H1 (cell line): ENCODE measurements at regions not wholly inside any gene's neighbourhood (a gene's known extent, or its start where the extent isn't known, plus 50 kb on each side); places are given as distances from the start of the nearest gene placed in this dataset.

Experiments used
- CTCF ChIA-PET: fragments of 300-600 bp; sonication (Branson Sonifier 250); formaldehyde crosslinking; loops from one replicate; lab custom pipeline; 2021; ENCODE audit not compliant: partially characterized antibody; lab: Charles Lee
- POLR2A ChIA-PET: fragments of 300-600 bp; sonication (Branson Sonifier 250); formaldehyde crosslinking; loops from one replicate; lab custom pipeline; 2021; ENCODE audit warnings: inconsistent platforms; ENCODE audit not compliant: partially characterized antibody; lab: Charles Lee
- DNase-seq, 2 experiments: peaks; one replicate each; pipeline versions ENCODE4 v3.0.0 to v3.0.0-alpha.2; 2010 to 2022; ENCODE audit warnings: low spot score in 2 of 2, low read depth in 1 of 2, mixed read lengths in 1 of 2
- FAIRE-seq: peaks from 2 replicates; lab custom pipeline; 2011; peaks lifted over from hg19 to GRCh38; lab: Jason Lieb, UNC
- H2AFZ ChIP-seq: 2 replicates; pipeline ENCODE4 v1.8.1; 2012; ENCODE audit warnings: low read length, inconsistent platforms
- H2AK5ac ChIP-seq: 2 replicates; pipeline ENCODE4 v1.6.1; 2013; ENCODE audit warnings: low read depth, low read length
- H2BK120ac ChIP-seq: replicated peaks from 2 replicates; pipeline ENCODE3; 2013; ENCODE audit warnings: low read depth, low read length, inconsistent platforms
- H2BK12ac ChIP-seq: 2 replicates; pipeline ENCODE4 v1.6.1; 2013; ENCODE audit warnings: low read depth, low read length
- H2BK15ac ChIP-seq: 2 replicates; pipeline ENCODE4 v1.6.1; 2013; ENCODE audit warnings: low read length
- H2BK20ac ChIP-seq: 2 replicates; pipeline ENCODE4 v1.6.1; 2013; ENCODE audit warnings: low read length
- H2BK5ac ChIP-seq: 2 replicates; pipeline ENCODE4 v1.6.1; 2013; ENCODE audit warnings: low read depth, low read length
- H3K14ac ChIP-seq: 2 replicates; pipeline ENCODE4 v1.6.1; 2013; ENCODE audit warnings: inconsistent platforms; ENCODE audit not compliant: insufficient read length
- H3K18ac ChIP-seq: 2 replicates; pipeline ENCODE4 v1.6.1; 2013; ENCODE audit warnings: low read length; ENCODE audit errors: extremely low read depth
- H3K23ac ChIP-seq: 2 replicates; pipeline ENCODE4 v1.6.1; 2013; ENCODE audit warnings: inconsistent platforms; ENCODE audit not compliant: insufficient read length
- H3K23me2 ChIP-seq: 2 replicates; pipeline ENCODE4 v1.6.1; 2013; ENCODE audit warnings: low read depth, low read length
- H3K27ac ChIP-seq: 2 replicates; pipeline ENCODE4 v1.6.1; 2011; ENCODE audit warnings: low read depth, low read length, inconsistent platforms
- H3K27me3 ChIP-seq, 4 experiments: replicated peaks in 1 of 4; 1 replicate in 1 of 4; 2 replicates in 3 of 4; pipeline versions ENCODE4 v1.6.1 to v1.8.1; 2011 to 2013; ENCODE audit warnings: low read length in 3 of 4, mild to moderate bottlenecking in 3 of 4, inconsistent platforms in 2 of 4, mixed read lengths in 2 of 4, moderate library complexity in 1 of 4; ENCODE audit not compliant: control insufficient read depth in 3 of 4, insufficient read depth in 3 of 4; ENCODE audit errors: extremely low read depth in 1 of 4
- H3K36me3 ChIP-seq, 4 experiments: 2 replicates each; pipeline versions ENCODE4 v1.6.1 to v1.8.1; 2011 to 2013; ENCODE audit warnings: mild to moderate bottlenecking in 4 of 4, low read length in 3 of 4, moderate library complexity in 2 of 4, control low read depth in 1 of 4, inconsistent platforms in 1 of 4; ENCODE audit not compliant: insufficient read depth in 4 of 4, control insufficient read depth in 2 of 4
- H3K4ac ChIP-seq: replicated peaks from 2 replicates; pipeline ENCODE3; 2013; ENCODE audit warnings: low read length, low read depth, mixed read lengths, inconsistent platforms; ENCODE audit not compliant: insufficient read length
- H3K4me1 ChIP-seq, 4 experiments: replicated peaks in 1 of 4; 1 replicate in 1 of 4; 2 replicates in 3 of 4; pipeline versions ENCODE4 v1.6.1 to v1.8.1; 2011 to 2013; ENCODE audit warnings: low read length in 3 of 4, inconsistent platforms in 2 of 4, mixed read lengths in 1 of 4; ENCODE audit not compliant: insufficient read depth in 4 of 4, control insufficient read depth in 3 of 4
- H3K4me2 ChIP-seq, 2 experiments: 2 replicates each; pipeline versions ENCODE4 v1.6.1 to v1.8.1; 2011 to 2013; ENCODE audit warnings: low read depth in 2 of 2, low read length in 2 of 2, control low read depth in 1 of 2, inconsistent platforms in 1 of 2, mild to moderate bottlenecking in 1 of 2; ENCODE audit not compliant: insufficient read depth in 1 of 2
- H3K4me3 ChIP-seq, 4 experiments: fragments of 200-600, 300-600 bp in 1 of 4; sonication (generic), shearing (Covaris generic), sonication (Bioruptor Twin) in 1 of 4; 2 replicates each; pipeline versions ENCODE4 v1.5.1 to v1.8.1; 2011 to 2016; ENCODE audit warnings: low read length in 4 of 4, low read depth in 3 of 4, control low read depth in 2 of 4, inconsistent platforms in 2 of 4, mild to moderate bottlenecking in 2 of 4, mixed read lengths in 1 of 4, moderate library complexity in 1 of 4; ENCODE audit not compliant: insufficient read depth in 2 of 4; ENCODE audit errors: extremely low read depth in 1 of 4
- H3K56ac ChIP-seq: replicated peaks from 2 replicates; pipeline ENCODE3; 2013; ENCODE audit warnings: low read depth, mild to moderate bottlenecking, mixed read lengths, low read length, inconsistent platforms; ENCODE audit not compliant: insufficient read length
- H3K79me1 ChIP-seq: 2 replicates; pipeline ENCODE4 v1.6.1; 2013; ENCODE audit warnings: low read depth, low read length, control low read depth
- H3K79me2 ChIP-seq, 2 experiments: 2 replicates each; pipeline versions ENCODE4 v1.6.1 to v1.8.1; 2012 to 2013; ENCODE audit warnings: low read length in 2 of 2, mild to moderate bottlenecking in 2 of 2, inconsistent platforms in 1 of 2; ENCODE audit not compliant: insufficient read depth in 2 of 2, control insufficient read depth in 1 of 2
- H3K9ac ChIP-seq, 4 experiments: replicated peaks in 1 of 4; 1 replicate in 1 of 4; 2 replicates in 3 of 4; pipeline versions ENCODE4 v1.6.1 to v1.8.1; 2011 to 2013; ENCODE audit warnings: low read depth in 3 of 4, low read length in 3 of 4, control low read depth in 2 of 4, mild to moderate bottlenecking in 2 of 4, moderate library complexity in 2 of 4, inconsistent platforms in 1 of 4; ENCODE audit errors: extremely low read depth in 1 of 4
- H3K9me3 ChIP-seq, 2 experiments: 2 replicates each; pipeline versions ENCODE4 v1.6.1 to v1.8.1; 2012 to 2013; ENCODE audit warnings: mild to moderate bottlenecking in 2 of 2, moderate library complexity in 2 of 2, control low read depth in 1 of 2, inconsistent platforms in 1 of 2, low read depth in 1 of 2, low read length in 1 of 2, mixed read lengths in 1 of 2; ENCODE audit not compliant: insufficient read depth in 2 of 2
- H4K20me1 ChIP-seq, 2 experiments: replicated peaks in 1 of 2; 2 replicates each; pipeline versions ENCODE3 to v1.8.1; 2011 to 2013; ENCODE audit warnings: inconsistent platforms in 2 of 2, low read length in 2 of 2, mild to moderate bottlenecking in 1 of 2; ENCODE audit not compliant: insufficient read depth in 2 of 2, control insufficient read depth in 1 of 2
- H4K5ac ChIP-seq: 2 replicates; pipeline ENCODE4 v1.6.1; 2013; ENCODE audit warnings: low read length, low read depth, mixed read lengths, inconsistent platforms; ENCODE audit not compliant: insufficient read length
- H4K8ac ChIP-seq: 2 replicates; pipeline ENCODE4 v1.8.0; 2013; ENCODE audit warnings: mild to moderate bottlenecking, moderate library complexity, low read length, inconsistent platforms; ENCODE audit not compliant: insufficient read depth; ENCODE audit errors: extremely low read depth
- H4K91ac ChIP-seq: replicated peaks from 2 replicates; pipeline ENCODE3; 2013; ENCODE audit warnings: low read length, mixed read lengths, inconsistent platforms; ENCODE audit not compliant: insufficient read length
- ATF3 ChIP-seq: IDR thresholded peaks from 2 replicates; pipeline ENCODE4 v1.6.1; 2011; ENCODE audit warnings: low read depth, mild to moderate bottlenecking, low read length; ENCODE audit not compliant: insufficient read depth
- GTF2F1 ChIP-seq: IDR thresholded peaks from 2 replicates; pipeline ENCODE4 v1.6.1; 2012; ENCODE audit warnings: low read depth, low read length, improper control_type of control experiment, borderline replicate concordance
- JUND ChIP-seq: IDR thresholded peaks from 2 replicates; pipeline ENCODE4 v1.6.1; 2011; ENCODE audit warnings: mild to moderate bottlenecking, improper control_type of control experiment, low read length
- SIN3A ChIP-seq, 2 experiments: IDR thresholded peaks in 1 of 2; conservative IDR thresholded peaks in 1 of 2; 2 replicates each; pipeline ENCODE4 v1.6.1; 2011 to 2012; ENCODE audit warnings: low read length in 2 of 2, improper control_type of control experiment in 1 of 2, low read depth in 1 of 2, mild to moderate bottlenecking in 1 of 2
- SP1 ChIP-seq: IDR thresholded peaks from 2 replicates; pipeline ENCODE4 v1.6.1; 2011; ENCODE audit warnings: low read depth, low read length

- no peak overlapping the region for H4K91ac ChIP-seq
- FAIRE-seq (no peak), DNase-seq (no peak)
- H2BK15ac ChIP-seq: no peak overlapping the region
- ChIA-PET POLR2A (no interaction called here), CTCF (interaction anchor here (1.5 kb wide), 1 partner anchor 11 kb away, joined by 3 read pairs; no protein-coding TSS in a partner anchor)
- no peak overlapping the region for H3K27ac ChIP-seq
- no peak overlapping the region for H3K23ac ChIP-seq
- no peak overlapping the region for H3K18ac ChIP-seq
- H3K4me1 ChIP-seq: no peaks in the 10 kb centered on the region
- no peak overlapping the region for H2BK12ac ChIP-seq
- no peak overlapping the region for H4K5ac ChIP-seq
- no peaks in the 10 kb centered on the region for H3K36me3 ChIP-seq
- H3K9ac ChIP-seq: no peak overlapping the region
- H3K4me3 ChIP-seq: no peak overlapping the region
- no peaks in the 10 kb centered on the region for H3K23me2 ChIP-seq
- H2AK5ac ChIP-seq: no peak overlapping the region
- H3K79me1 ChIP-seq: no peaks in the 10 kb centered on the region
- H2BK120ac ChIP-seq: no peak overlapping the region
- H3K4ac ChIP-seq: no peak overlapping the region
- H3K14ac ChIP-seq: no peak overlapping the region
- no peaks in the 10 kb centered on the region for H3K27me3 ChIP-seq
- H4K8ac ChIP-seq: no peak overlapping the region
- H2AFZ ChIP-seq: peak overlapping the region; percentile 57; the same call in 1 of the 2 replicates
- H3K4me2 ChIP-seq: no peak overlapping the region
- H4K20me1 ChIP-seq: no peaks in the 10 kb centered on the region
- no peaks in the 10 kb centered on the region for H3K79me2 ChIP-seq
- no peak for TF ChIP-seq ATF3
- TF ChIP-seq JUND: no peak
- TF ChIP-seq SIN3A (conservative IDR thresholded peaks at IDR 0.05 in 1 of 2, IDR thresholded peaks at IDR 0.05 in 1 of 2; ENCODE audit: low read depth in 1 of 2, low read length in 2 of 2): no peak
- no peak for TF ChIP-seq GTF2F1
- TF ChIP-seq SP1: no peak
- H2BK5ac ChIP-seq: no peak overlapping the region
- 0 out of 4 replicates have a peak, but pooled peaks cover 0 to 7% of the 10 kb centered on the region in 2 experiments for H3K9me3 ChIP-seq
- H3K56ac ChIP-seq: no peak overlapping the region
- H2BK20ac ChIP-seq: no peak overlapping the region
Observed at GRCh38 chr11:42023267-42023666, 563.8 kb upstream of the LRRC4C start.
